ENCODE measurements at regions not wholly inside any gene's neighbourhood (a gene's known extent, or its start where the extent isn't known, plus 50 kb on each side); places are given as distances from the start of the nearest gene placed in this dataset.

GRCh38 chr2:120552800-120553481 lies 182.7 kb upstream of the GLI2 start (continued):
- TF ChIP-seq GABPA (IDR thresholded peaks at IDR 0.05; ENCODE audit: low read depth, low read length) (no peak), GABPA (CRISPR knock-in tag; IDR thresholded peaks at IDR 0.05; ENCODE audit: low read depth) (peak; percentile 44; the same call in 1 of the 2 replicates), CAMTA2 (CRISPR knock-in tag; IDR thresholded peaks at IDR 0.05; ENCODE audit: borderline replicate concordance) (no peak), PAX8 (CRISPR knock-in tag; IDR thresholded peaks at IDR 0.05; ENCODE audit: borderline replicate concordance) (0 out of 2 replicates have a peak, but pooled peaks have one; percentile 48), HMG20A (CRISPR knock-in tag; IDR thresholded peaks at IDR 0.05; ENCODE audit: borderline replicate concordance) (peak; percentile 71; the same call in 1 of the 2 replicates), CREBL2 (CRISPR knock-in tag; IDR thresholded peaks at IDR 0.05; ENCODE audit: borderline replicate concordance) (no peak), MAFF (IDR thresholded peaks at IDR 0.05; ENCODE audit: low read depth, low read length) (no peak), ZBTB46 (CRISPR knock-in tag; IDR thresholded peaks at IDR 0.05; ENCODE audit: borderline replicate concordance) (no peak; the same call in 1 of the 2 replicates), TARDBP (CRISPR knock-in tag; IDR thresholded peaks at IDR 0.05) (peak; percentile 83; the same call in 1 of the 2 replicates), TCF7L2 (IDR thresholded peaks at IDR 0.05; ENCODE audit: low read depth, low read length) (no peak), ZFP91 (CRISPR knock-in tag; IDR thresholded peaks at IDR 0.05; ENCODE audit: borderline replicate concordance) (peak; percentile 91), ZNF609 (CRISPR knock-in tag; IDR thresholded peaks at IDR 0.05; ENCODE audit: borderline replicate concordance) (peak; percentile 84), ZZZ3 (CRISPR knock-in tag; IDR thresholded peaks at IDR 0.05; ENCODE audit: borderline replicate concordance) (no peak; the same call in 1 of the 2 replicates), SMAD3 (CRISPR knock-in tag; IDR thresholded peaks at IDR 0.05) (peak; percentile 89; the same call in 1 of the 2 replicates), ZNF720 (CRISPR knock-in tag; IDR thresholded peaks at IDR 0.05) (no peak), ZNF501 (CRISPR knock-in tag; IDR thresholded peaks at IDR 0.05) (peak; percentile 82)
